ENCODE measurements at regions not wholly inside any gene's neighbourhood (a gene's known extent, or its start where the extent isn't known, plus 50 kb on each side); places are given as distances from the start of the nearest gene placed in this dataset.

- TF ChIP-seq CTCF (IDR thresholded peaks at IDR 0.05) (no peak), POLR2A (IDR thresholded peaks at IDR 0.05) (no peak), EP300 (IDR thresholded peaks at IDR 0.05) (no peak)
Observed at GRCh38 chr17:31788956-31789355, 70.1 kb downstream of the COPRS start.
